SH-SY5Y (cell line): ENCODE measurements at regions not wholly inside any gene's neighbourhood (a gene's known extent, or its start where the extent isn't known, plus 50 kb on each side); places are given as distances from the start of the nearest gene placed in this dataset.

ENCODE experiments used
- GATA2 ChIP-seq: IDR thresholded peaks from 2 replicates; pipeline ENCODE4 v1.6.1; 2011; ENCODE audit warnings: mild to moderate bottlenecking, low read depth, low read length
- GATA3 ChIP-seq: IDR thresholded peaks from 2 replicates; pipeline ENCODE4 v1.6.1; 2011; ENCODE audit warnings: low read depth, mild to moderate bottlenecking, low read length, moderate library complexity

GRCh38 chr15:25508369-25509002 lies 69.7 kb upstream of the UBE3A start:
- TF ChIP-seq GATA3 (no peak), GATA2 (no peak)
